Loucy (cell line): ENCODE measurements at regions not wholly inside any gene's neighbourhood (a gene's known extent, or its start where the extent isn't known, plus 50 kb on each side); places are given as distances from the start of the nearest gene placed in this dataset.

ENCODE experiments used
- CTCF ChIP-seq: fragments of 200-600 bp; sonication (generic); conservative IDR thresholded peaks from 2 replicates; pipeline ENCODE4 v1.5.1; 2014; ENCODE audit warnings: mild to moderate bottlenecking, antibody characterized with exemption, low read length
- EZH2phosphoT487 ChIP-seq: fragments of 200-600 bp; IDR thresholded peaks from 2 replicates; pipeline ENCODE4 v1.6.1; 2018; ENCODE audit warnings: antibody characterized with exemption, mild to moderate bottlenecking, moderate library complexity, borderline replicate concordance

GRCh38 chr5:21661184-21661583 lies 1192.0 kb downstream of the CDH12 start:
- TF ChIP-seq CTCF, result no peak
- TF ChIP-seq EZH2phosphoT487, result no peak
